Calu3 (cell line): ENCODE measurements at regions not wholly inside any gene's neighbourhood (a gene's known extent, or its start where the extent isn't known, plus 50 kb on each side); places are given as distances from the start of the nearest gene placed in this dataset.

ENCODE experiments used
- BruUV-seq: library from RNA; stranded (reverse); fragments of 400-500 nt; replicated peaks from 2 replicates; lab custom pipeline; 2021; lab: Mats Ljungman, UMichigan
- CTCF ChIA-PET: fragments of 300-600 bp; sonication (Branson Sonifier 250); formaldehyde crosslinking; loops from one replicate; lab custom pipeline; 2022; ENCODE audit warnings: antibody characterized with exemption; lab: Charles Lee
- DNase-seq: peaks from one replicate; pipeline ENCODE4 v3.0.0; 2022
- H3K27ac Mint-ChIP-seq: one replicate; pipeline ENCODE4 v1.8.0; 2022; ENCODE audit warnings: mixed read lengths; ENCODE audit not compliant: unreplicated experiment
- H3K27me3 Mint-ChIP-seq: one replicate; pipeline ENCODE4 v1.8.0; 2022; ENCODE audit warnings: mixed read lengths; ENCODE audit not compliant: unreplicated experiment
- H3K36me3 Mint-ChIP-seq: one replicate; pipeline ENCODE4 v1.8.0; 2022; ENCODE audit warnings: mild to moderate bottlenecking, moderate library complexity, mixed read lengths; ENCODE audit not compliant: insufficient read depth, unreplicated experiment
- H3K4me1 Mint-ChIP-seq: one replicate; pipeline ENCODE4 v1.8.0; 2022; ENCODE audit warnings: mild to moderate bottlenecking, low read depth, mixed read lengths; ENCODE audit not compliant: unreplicated experiment
- H3K4me3 Mint-ChIP-seq: one replicate; pipeline ENCODE4 v1.8.0; 2022; ENCODE audit warnings: mild to moderate bottlenecking, low read depth, moderate library complexity, mixed read lengths; ENCODE audit not compliant: unreplicated experiment
- H3K9me3 Mint-ChIP-seq: one replicate; pipeline ENCODE4 v1.8.0; 2022; ENCODE audit warnings: low read depth, mixed read lengths; ENCODE audit not compliant: unreplicated experiment
- CTCF ChIP-seq: fragments of 200-600 bp; IDR thresholded peaks from one replicate; pipeline ENCODE4 v1.8.0; 2022; ENCODE audit warnings: antibody characterized with exemption; ENCODE audit not compliant: unreplicated experiment
- intact Hi-C: fragments of 100-400 bp; cut with micrococcal nuclease; formaldehyde crosslinking; loops from one replicate; pipeline ENCODE4 v1.10.0; 2022; ENCODE audit not compliant: unreplicated experiment

- TF ChIP-seq CTCF: no peak
- Mint-ChIP-seq H3K27me3 (no peaks in the 10 kb centered on the region), H3K27ac (no peak overlapping the region), H3K4me3 (no peak overlapping the region), H3K36me3 (no peaks in the 10 kb centered on the region), H3K9me3 (no peaks in the 10 kb centered on the region), H3K4me1 (no peaks in the 10 kb centered on the region)
- CTCF ChIA-PET: no interaction called here
- no peak for DNase-seq
- intact Hi-C loops: no loop called here
- no TSS peak for BruUV-seq
Measured at GRCh38 chr1:188281921-188282320, 1453.2 kb downstream of the PLA2G4A start.

GRCh38 chr1:188295157-188295556, 1466.4 kb downstream of the PLA2G4A start:
- TF ChIP-seq CTCF: no peak
- CTCF ChIA-PET: no interaction called here
- Mint-ChIP-seq H3K36me3 (no peaks in the 10 kb centered on the region), H3K4me3 (no peak overlapping the region), H3K27ac (no peak overlapping the region), H3K4me1 (no peaks in the 10 kb centered on the region), H3K9me3 (peaks cover 7% of the 10 kb centered on the region), H3K27me3 (no peaks in the 10 kb centered on the region)
- no TSS peak for BruUV-seq
- no peak for DNase-seq
- intact Hi-C loops: loop anchor here (5.0 kb wide), 1 partner anchor 368 kb away; no protein-coding TSS in a partner anchor

GRCh38 chr1:188302746-188303145, 1474.0 kb downstream of the PLA2G4A start:
- peaks cover 5% of the 10 kb centered on the region for H3K9me3 Mint-ChIP-seq
- no peaks in the 10 kb centered on the region for H3K4me1 Mint-ChIP-seq
- no peaks in the 10 kb centered on the region for H3K27me3 Mint-ChIP-seq
- DNase-seq: no peak
- TF ChIP-seq CTCF: no peak
- H3K36me3 Mint-ChIP-seq: no peaks in the 10 kb centered on the region
- BruUV-seq: no TSS peak
- CTCF ChIA-PET: no interaction called here
- H3K27ac Mint-ChIP-seq: no peak overlapping the region
- H3K4me3 Mint-ChIP-seq: no peak overlapping the region
- intact Hi-C loops: no loop called here

GRCh38 chr1:188314557-188315137, 1485.9 kb downstream of the PLA2G4A start:
- H3K4me3 Mint-ChIP-seq: no peak overlapping the region
- H3K4me1 Mint-ChIP-seq: no peaks in the 10 kb centered on the region
- CTCF ChIA-PET: no interaction called here
- intact Hi-C loops: no loop called here
- H3K9me3 Mint-ChIP-seq: no peaks in the 10 kb centered on the region
- no peak for TF ChIP-seq CTCF
- H3K36me3 Mint-ChIP-seq: no peaks in the 10 kb centered on the region
- BruUV-seq: no TSS peak
- no peak overlapping the region for H3K27ac Mint-ChIP-seq
- no peak for DNase-seq
- H3K27me3 Mint-ChIP-seq: no peaks in the 10 kb centered on the region
